Cerebellar cortex (tissue), 1 donor: ENCODE measurements at regions not wholly inside any gene's neighbourhood (a gene's known extent, or its start where the extent isn't known, plus 50 kb on each side); places are given as distances from the start of the nearest gene placed in this dataset.

Experiments used
- DNase-seq: peaks from one replicate; pipeline ENCODE4 v3.0.0-alpha.2; 2015; ENCODE audit warnings: low spot score

GRCh38 chr3:168248383-168249204 lies 152.9 kb upstream of the GOLIM4 start:
- no peak for DNase-seq

DNA sequence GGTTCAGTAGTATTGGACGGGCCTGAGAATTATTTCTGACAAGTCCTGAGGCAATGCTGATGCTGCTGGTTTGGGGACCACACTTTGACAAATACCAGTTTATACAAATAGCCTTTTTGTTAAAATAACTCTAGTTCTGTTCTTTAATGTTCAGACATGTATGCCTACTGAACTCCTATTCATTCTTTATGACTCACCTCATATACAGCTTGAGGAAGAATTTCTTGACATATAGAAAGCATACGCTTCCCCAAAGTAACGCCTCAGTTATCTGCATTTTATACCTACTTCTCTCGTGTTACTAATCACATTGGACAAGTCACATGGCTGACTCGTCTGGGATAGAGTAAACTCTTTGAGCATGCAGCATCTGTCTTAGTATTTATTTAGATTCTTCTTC lies 145.4 kb upstream of the GOLIM4 start:
- DNase-seq = no peak

GRCh38 chr3:168239287-168239686 lies 143.6 kb upstream of the GOLIM4 start:
- DNase-seq = no peak

DNA sequence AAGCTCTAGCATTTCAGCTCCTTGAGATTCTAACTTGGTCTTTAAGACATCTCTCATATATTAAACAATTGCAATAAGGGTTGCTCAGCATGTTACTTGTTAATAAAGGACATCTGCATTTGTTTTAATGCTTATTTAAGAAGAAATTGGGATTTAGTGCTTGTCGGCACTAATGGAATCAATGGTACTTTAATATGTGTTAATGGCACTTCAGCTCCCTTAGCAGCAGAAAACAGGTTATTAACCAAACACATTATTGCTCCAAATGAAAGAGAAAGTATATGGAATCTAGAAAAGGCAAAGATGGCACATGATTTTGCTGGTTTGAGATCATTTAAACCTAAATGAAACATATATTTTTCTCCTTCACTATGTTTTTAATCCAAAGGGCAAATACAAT lies 137.3 kb upstream of the GOLIM4 start:
- no peak for DNase-seq

DNA sequence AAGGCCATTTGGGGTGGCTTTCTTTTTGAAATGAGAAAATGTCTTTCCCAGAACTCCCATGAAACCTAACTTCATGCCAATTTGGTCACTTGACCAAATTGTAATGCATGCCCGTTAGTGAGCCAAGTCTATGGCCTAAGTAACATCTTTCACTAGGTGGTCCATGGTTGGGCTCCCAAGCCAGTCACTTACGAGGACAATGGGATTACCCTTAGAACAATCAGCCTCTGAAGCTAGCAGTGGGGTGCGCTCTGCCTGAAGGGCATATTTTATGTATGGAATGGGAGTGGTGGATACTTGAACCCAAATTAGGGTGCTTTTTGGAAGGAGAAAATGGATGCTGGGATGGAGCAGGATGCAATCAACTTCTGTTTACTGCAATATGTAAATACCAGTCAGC lies 127.4 kb upstream of the GOLIM4 start:
- DNase-seq = no peak

GRCh38 chr3:168220556-168220955 lies 124.8 kb upstream of the GOLIM4 start:
- DNase-seq = no peak

DNA sequence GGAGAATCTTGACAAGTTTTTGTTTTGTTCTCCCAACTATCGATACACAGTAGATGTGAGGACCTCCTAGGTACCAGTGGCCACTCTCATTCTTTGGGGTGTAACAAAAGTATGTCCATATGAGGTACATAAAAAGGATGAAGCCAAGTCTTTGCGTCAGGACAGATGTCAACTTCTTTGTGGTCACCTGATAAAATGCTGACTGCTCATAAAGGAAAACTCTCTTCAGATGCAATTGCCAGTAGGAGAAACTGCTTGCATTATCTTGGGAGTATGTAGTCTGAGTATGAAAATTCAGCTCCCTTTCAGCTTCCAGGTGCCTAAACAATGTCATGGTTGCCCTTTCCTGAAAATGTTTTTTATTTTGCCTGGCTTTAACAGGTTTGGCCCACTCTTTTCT lies 123.8 kb upstream of the GOLIM4 start:
- DNase-seq = no peak

- DNase-seq = no peak
These were observed 122.9 kb upstream of the GOLIM4 start for GRCh38 chr3:168218600-168218999.

GRCh38 chr3:168216851-168217250 lies 121.1 kb upstream of the GOLIM4 start:
- no peak for DNase-seq

DNA sequence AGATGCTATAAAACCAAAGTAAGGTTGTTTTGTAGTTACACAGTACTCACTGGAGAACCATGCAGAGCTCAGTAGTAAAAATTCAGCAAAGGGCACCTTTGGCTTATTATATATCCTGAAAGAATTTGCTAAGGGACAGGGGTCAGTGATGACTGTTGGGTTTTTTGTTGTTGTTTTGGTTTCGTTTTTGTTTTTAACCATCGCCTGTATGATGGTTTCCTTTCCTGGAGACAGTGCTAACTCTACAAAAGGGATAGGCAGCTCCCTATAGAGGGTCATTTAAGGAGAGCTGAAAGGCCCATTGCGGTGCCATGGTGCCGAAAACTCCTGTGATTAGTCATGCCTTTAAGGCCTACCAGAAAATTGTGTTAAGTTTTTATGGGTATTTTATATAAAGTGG lies 118.2 kb upstream of the GOLIM4 start:
- DNase-seq = no peak

DNA sequence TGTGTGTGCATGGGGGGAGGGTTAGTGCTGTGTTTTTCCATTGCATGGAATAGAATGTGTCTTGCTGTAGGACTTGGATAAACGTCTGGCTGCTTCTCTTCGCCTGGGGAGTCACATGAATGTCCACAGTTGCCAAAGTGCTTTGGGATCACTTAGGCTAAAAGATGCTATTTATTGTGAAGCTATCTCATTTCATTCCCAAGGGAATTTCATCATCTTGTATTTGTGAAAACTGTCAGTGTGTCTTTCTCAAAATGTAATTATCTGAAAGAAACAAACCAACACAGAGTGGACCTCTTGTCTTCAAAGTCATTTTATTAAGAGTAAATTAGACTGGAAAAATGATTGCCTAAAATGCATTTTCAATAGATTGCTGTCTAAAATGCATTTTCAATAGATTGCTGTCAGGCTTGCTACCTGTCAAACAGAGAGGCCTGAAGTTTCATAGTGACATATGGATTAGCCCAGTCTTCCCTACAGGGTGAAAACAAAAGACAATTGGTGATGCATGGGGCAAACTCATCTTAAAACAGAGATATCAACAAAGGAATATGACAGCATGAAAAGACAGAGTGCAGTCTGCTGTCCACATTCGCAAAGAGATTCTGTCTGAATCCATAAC lies 117.1 kb upstream of the GOLIM4 start:
- no peak for DNase-seq

DNA sequence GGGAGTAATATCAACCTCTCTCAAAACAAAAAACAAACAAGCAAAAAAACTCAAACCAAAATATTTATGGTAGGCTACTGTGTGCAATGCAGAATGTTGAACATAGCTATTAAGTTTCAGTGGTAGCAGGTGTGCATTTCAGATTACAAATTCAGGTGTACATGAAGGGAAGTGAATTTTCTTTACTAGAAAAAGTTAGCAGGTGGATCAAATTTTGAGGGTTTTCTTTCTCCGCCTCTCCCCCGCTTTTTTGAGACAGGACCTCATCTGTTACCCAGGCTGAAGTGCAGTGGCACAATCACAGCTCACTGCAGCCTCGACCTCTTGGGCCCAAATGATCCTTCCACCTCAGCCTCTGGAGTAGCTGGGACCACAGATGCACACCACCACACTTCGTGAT lies 109.7 kb upstream of the GOLIM4 start:
- DNase-seq = no peak

- DNase-seq = no peak
These were observed 101.4 kb upstream of the GOLIM4 start for GRCh38 chr3:168197162-168197561.

- DNase-seq = no peak
These were observed 96.1 kb upstream of the GOLIM4 start for GRCh38 chr3:168191856-168192255.

DNA sequence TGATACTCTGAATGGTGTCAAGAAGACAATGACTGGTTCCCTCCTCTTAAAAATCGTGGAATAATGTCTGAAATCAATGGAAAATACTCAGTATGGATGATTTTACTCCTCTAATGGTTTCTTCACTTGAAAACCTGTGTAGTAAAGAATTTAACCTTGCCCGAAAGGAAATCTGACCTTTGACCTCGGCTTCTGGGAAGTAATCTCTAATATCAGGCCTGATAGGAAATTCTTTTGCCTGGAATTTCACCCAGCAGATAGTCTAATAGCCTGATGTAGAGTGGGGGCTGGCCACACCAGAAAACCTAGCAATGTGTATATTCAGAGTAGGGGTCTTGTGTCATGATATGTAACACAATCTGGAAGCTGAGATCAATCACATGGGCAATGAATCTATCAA lies 91.5 kb upstream of the GOLIM4 start:
- DNase-seq = no peak

- DNase-seq = no peak
These were observed 90.7 kb upstream of the GOLIM4 start for GRCh38 chr3:168186293-168186983.

DNA sequence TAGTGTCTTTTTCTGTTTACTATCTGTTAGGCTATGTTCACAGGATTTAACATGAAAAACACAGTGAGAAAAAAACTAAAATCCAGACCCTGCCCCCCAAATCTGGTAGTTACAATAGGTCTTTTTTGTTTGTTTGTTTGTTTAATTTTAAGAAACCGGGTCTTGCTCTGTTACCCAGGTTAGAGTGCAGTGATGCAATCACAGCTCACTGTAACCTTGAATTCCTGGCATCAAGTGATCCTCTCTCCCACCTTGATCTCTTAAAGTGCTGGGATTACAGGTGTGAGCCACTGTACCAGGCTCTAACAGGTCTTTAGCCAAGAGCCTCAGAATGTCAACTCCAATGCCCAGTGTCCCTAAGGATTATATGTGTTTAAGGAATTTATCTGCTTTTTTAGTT lies 88.0 kb upstream of the GOLIM4 start:
- DNase-seq = no peak

GRCh38 chr3:168168743-168169142 lies 73.0 kb upstream of the GOLIM4 start:
- no peak for DNase-seq

DNA sequence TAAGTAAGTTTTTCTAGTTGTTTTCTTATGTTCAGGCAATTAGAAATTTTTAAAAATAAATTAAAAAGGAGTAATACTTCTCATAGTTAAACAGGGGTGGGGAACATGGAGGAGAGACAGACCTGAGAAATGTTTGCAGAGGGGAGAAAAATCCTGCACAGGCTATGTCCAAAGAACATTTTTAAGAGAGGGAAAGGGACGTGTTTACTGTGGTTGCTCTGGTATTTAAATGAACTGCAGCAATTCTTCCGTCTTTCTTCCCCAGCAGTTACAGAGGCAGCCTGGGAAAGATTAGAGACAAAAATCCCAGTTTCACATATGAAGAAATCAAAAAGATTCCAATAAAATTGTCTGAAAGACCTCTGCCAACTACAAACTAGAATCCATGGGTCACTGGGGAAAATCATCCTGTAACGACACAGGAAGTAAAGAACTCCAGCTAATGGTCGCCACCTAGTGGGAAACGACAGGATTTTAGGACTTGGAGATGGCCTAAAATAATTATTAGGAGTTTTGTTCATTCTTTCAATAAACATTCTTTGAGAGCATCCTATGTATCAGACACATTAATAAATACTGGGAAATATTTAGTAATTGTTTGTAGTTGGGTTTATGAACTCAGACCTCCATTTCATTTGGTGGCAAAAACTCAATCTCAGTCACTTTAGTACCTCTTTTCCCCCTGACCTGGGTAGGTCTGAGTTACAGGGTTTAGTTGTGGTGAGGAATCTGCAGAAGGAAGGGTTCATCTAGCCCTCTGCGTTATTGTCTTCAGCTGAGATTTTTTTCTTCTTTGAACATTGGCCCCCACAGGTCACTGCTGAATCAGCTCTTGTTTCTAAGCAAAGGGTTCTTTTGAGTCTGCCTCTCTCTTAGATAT lies 69.9 kb upstream of the GOLIM4 start:
- DNase-seq = peak; percentile 53

DNA sequence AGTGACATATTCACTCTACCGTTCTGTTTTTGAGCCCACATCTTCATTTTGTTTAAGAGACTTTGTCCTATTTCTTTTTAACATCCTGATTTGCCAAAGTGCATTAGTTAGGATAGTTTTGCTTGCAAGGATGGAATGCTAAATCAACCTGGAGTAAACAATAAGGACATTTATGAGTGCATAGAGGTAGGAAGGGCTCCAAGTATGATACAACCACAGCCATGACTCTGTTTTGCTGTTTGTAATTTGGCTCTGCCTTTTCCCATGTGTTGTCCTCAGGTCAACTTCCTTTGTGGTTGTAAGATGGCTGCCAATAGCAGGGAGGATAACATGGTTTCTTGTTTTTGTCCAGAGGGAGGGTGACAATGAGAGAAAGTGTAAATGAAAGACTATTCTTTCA lies 66.4 kb upstream of the GOLIM4 start:
- DNase-seq = no peak

DNA sequence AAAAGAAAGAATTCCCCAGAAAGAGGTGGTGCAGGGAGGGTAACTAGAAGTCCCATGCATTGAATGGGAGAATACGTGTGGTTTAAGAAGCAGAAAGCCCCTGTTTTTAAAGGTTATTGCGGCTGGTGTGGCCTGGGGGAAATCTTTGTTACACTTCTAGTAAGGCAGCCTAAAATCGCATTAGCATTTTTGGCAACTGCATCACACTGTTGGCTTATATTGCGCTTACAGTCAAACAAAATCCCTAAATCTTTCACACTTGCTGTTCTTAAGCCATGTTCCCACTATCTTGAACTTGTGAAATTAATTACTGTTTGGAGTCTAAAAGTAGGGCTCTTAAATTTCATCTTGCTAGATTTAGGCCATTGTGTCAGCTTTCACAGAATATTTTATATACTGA lies 66.0 kb upstream of the GOLIM4 start:
- DNase-seq = no peak

GRCh38 chr3:168157903-168158302 lies 62.2 kb upstream of the GOLIM4 start:
- DNase-seq = no peak
